Activated CD8-positive, alpha-beta memory T cell treated with anti-CD3 and anti-CD28 coated beads for 48 hours (primary cell): ENCODE measurements at regions not wholly inside any gene's neighbourhood (a gene's known extent, or its start where the extent isn't known, plus 50 kb on each side); places are given as distances from the start of the nearest gene placed in this dataset.

Source experiments
- DNase-seq, 3 experiments: peaks; one replicate each; pipeline ENCODE4 v3.0.0-alpha.2; 2020; ENCODE audit warnings: low read depth in 2 of 3, low spot score in 2 of 3

DNA sequence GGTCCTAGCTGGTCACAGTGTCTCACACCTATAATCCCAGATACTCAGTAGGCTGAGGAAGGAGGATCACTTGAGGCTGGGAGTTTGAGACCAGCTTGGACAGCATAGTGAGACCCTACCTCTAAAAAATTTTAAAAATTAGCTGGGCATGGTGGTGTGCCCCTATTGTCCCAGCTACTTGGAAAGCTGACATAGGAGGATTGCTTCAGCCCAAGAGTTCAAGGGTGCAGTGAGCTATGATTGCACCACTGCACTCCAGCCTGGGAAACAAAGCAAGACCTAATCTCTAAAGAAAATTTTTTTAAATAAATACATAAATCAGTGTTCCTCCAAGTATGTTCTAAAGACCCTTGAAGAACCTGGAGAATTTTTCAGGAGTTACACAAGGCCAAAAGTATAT lies 50.6 kb upstream of the GNAO1 start:
- no peak for DNase-seq

GRCh38 chr16:56137269-56137668 lies 54.0 kb upstream of the GNAO1 start:
- DNase-seq, result no peak

GRCh38 chr16:56136256-56136655 lies 55.0 kb upstream of the GNAO1 start:
- DNase-seq, result no peak

- no peak for DNase-seq
Measured at GRCh38 chr16:56134790-56135189, 56.5 kb upstream of the GNAO1 start.

DNA sequence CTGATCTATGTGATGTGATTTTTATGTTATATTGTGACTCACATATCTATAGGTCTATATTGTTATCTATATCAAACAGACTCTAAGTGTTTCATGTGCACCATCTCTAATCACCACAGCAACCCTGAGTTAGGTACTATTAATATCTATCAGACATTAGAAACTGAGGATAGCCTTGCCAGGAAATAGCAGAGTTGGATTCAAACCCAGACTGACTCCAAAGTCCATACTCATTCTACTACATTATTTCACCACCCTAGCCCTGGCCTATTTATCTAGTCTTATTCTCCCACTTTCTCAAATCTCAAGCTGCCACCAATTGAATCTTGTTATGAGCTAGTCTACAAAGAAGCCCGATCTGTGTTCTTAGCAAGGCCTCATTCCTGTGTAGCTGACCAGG lies 65.4 kb upstream of the GNAO1 start:
- DNase-seq, result no peak

DNA sequence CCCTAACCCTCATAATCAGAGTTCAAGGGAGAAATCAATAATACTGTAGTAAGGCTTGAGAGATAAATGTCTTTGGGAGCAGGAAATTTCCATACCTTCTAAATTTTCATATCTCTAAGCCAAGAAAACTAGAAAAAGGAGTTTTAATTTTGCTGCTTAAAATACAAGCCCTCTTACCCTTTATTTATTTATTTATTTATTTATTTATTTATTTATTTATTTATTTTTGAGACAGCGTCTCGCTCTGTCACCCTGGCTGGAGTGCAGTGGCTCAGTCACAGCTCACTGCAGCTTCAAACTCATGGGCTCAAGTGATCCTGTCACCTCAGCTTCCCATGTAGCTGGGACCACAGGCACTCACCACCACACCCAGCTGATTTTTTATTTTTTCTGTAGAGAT lies 69.0 kb upstream of the GNAO1 start:
- DNase-seq, result no peak

DNA sequence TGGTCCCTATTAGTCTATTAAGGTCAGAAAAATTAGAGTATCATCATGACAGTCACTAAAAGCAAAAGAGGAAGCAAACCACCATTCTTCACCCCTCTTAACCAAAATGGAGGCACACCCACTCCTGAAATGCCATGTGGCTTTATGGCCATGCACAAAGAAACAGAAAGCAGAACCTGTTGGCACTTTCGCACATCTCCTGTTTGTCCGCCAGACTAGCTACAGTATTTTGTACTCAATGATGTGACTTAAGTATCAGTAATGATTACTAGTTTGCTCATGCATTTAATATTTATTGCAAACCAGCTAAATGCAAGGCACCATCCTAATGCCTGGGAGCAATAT lies 70.2 kb upstream of the GNAO1 start:
- no peak for DNase-seq

DNA sequence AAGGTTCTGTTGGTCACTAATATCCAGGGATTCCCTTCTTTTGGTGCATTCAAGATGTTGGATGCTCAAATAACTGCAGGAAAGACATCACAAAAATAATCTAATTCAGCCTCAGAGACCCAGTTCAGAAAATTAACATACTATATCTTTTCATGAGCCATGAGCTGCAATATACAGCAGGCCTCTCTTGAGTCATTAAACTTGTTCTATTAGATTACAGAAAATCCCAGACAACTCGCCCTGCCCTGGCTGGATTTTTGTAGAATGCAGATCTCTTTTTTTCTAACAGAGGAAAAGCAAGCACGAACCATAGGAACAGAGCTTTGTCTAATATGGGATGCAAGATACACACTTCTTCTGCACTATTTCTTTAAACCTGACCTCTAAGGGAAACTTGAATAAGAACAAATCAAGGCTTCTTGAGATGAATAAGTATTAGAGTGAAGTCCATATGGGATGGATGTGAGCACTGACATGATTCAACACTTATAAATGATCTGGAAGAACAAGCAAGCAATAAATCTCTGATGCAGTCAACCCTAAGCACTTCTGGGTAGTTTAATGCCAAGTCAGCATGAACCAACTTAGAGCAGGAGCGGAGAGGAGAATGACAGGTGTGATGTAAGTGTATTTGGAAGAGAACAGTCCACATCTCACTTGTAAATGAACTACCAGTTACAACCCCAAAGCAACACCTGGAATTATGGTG lies 70.7 kb upstream of the GNAO1 start:
- no peak for DNase-seq

DNA sequence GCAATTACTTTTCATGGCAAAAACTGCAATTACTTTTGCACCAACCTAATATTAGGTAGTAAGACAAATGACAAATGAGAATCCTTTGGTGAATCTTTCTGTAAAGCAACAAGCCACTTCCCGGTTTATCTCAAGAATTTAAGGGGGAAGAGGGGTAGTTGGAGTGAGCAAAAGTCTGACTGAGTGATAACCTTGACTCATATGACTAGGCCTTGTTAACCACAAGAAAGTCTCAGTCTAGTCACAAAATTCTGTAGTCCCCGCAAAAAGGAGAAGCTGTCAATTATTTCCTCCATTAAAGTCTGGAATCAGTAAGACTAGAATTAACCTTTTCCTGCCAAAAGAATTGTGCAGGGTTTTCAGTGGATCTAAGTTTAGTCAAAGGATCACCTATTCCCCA lies 72.2 kb upstream of the GNAO1 start:
- DNase-seq, result no peak

- no peak for DNase-seq
Measured at GRCh38 chr16:56116577-56116964, 74.7 kb upstream of the GNAO1 start.

DNA sequence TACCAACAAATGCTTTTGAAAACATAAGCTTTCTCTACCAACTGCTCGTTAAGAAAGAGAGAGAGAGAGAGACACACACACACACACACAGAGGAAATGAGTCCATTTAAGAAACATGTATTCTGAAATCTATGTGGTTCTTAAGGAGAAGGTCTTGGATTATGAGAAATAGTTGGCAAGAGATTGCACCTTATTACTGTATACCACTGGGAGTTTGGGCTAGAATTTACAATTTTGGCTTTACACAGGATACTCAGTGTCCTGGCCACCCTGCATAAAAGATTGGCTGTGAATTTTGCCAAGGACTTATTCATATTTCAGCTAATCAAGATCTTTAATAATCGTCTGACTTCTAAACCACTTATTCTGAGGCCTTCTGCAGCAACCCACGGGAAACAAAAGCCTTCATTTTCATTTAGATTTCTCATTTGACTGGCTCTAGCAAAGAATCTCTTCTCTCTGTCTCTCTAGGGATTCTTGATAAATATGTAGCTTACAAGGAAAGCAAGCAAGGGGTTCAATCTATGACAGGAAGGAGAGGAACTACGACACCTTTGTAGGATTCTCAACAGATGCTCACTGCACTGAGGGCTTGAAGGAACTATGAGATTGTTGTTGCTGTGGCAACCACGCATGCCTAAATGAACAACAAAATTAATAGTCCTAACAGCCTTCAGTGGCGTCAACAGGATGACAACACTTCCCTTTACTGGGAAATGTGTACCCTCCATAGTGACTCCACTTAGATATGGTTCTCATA lies 75.3 kb upstream of the GNAO1 start:
- DNase-seq, result no peak

GRCh38 chr16:56113223-56113622 lies 78.1 kb upstream of the GNAO1 start:
- no peak for DNase-seq

GRCh38 chr16:56111100-56111499 lies 80.2 kb upstream of the GNAO1 start:
- DNase-seq, result no peak

GRCh38 chr16:56109994-56110393 lies 81.3 kb upstream of the GNAO1 start:
- DNase-seq, result no peak

GRCh38 chr16:56109205-56109604 lies 82.1 kb upstream of the GNAO1 start:
- DNase-seq, result no peak

- DNase-seq, result no peak
Measured at GRCh38 chr16:56108724-56109123, 82.6 kb upstream of the GNAO1 start.

GRCh38 chr16:56108056-56108471 lies 83.2 kb upstream of the GNAO1 start:
- no peak for DNase-seq

- DNase-seq, result no peak
Measured at GRCh38 chr16:56106527-56106926, 84.8 kb upstream of the GNAO1 start.

DNA sequence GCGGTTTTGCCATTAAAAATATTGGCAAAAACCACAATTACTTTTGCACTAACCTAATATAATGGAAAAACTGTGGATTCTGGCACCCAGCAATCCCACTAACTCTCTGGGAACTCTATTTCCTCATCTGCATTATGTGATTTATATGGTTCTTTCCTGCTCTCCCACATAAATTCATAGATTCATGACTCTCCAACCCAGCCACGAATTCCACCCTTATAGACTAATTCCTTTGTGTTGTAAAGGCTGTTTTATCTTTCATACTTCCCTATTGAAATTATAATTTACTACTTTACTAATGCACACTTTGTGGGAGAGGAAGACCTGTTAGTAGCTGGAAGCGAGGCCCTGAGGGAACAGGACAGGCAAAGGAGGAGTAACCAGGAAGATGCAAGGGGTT lies 88.4 kb upstream of the GNAO1 start:
- no peak for DNase-seq

DNA sequence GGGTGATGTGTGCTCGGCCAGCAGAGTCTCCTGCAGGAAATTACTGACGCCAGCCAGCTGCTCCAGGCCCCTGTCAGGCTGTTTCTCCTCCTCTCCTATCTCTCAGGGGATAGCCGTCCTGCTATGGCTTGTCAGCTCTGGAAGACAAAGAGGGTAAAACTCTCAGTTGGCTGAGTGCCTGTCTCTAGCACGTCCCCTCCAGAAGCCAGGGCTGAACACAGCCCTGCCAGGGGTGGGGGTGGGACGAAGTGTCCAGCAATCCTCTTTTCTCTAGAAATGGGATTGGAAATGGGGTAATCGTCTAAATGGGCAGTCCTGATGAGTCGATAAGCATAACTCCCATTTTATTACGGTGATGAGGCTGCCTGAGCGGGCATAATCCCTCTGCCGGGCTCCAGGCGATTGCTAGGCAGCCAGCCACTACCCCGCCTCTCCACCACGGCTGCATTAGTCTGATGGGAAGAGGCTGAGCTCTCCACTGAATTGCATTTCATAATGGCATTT lies 89.1 kb upstream of the GNAO1 start:
- DNase-seq, result no peak

GRCh38 chr16:56101480-56101879 lies 89.8 kb upstream of the GNAO1 start:
- no peak for DNase-seq

GRCh38 chr16:56097306-56097705 lies 94.0 kb upstream of the GNAO1 start:
- DNase-seq, result no peak

DNA sequence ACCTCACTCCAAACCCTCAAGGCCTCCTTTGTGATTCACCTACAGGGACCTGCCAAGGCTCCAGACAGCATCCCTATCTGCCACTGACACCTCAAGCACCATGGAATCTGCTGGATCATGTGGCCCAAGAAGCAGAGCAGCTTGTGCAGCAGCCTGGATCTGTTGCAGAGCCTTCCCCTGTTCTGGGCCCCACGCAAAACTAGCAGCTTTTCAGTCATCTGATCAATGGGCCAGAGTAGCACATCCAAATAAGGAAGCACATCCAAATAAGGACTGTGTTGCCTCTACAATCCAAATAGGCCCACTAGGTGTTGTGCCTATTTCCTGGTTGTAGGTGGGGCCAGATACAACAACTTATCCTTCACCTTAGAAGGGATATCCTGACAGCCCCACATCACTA lies 97.1 kb upstream of the GNAO1 start:
- DNase-seq, result no peak
